Activated T-helper 1 cell treated with anti-CD3 and anti-CD28 coated beads, Interleukin-12 subunit alpha, Interleukin-12 subunit beta, Interleukin-2, Interleukin-4 antibody, amounts not matched to agents 30 ng/mL and 10 ng/mL and 1 ng/mL, durations not matched to agents 14 hours and 24 hours and 36 hours (primary cell): ENCODE measurements at regions not wholly inside any gene's neighbourhood (a gene's known extent, or its start where the extent isn't known, plus 50 kb on each side); places are given as distances from the start of the nearest gene placed in this dataset.
"Not testable (repeated sequence)": the region's sequence is repeated elsewhere in the genome, so short reads cannot be mapped to it uniquely, and the experiment has no call there.

Source experiments
- DNase-seq: peaks from one replicate; pipeline ENCODE4 v3.0.0; 2021; ENCODE audit warnings: low spot score
- H3K27ac Mint-ChIP-seq: one replicate; pipeline ENCODE4 v1.8.0; 2021; ENCODE audit warnings: mild to moderate bottlenecking, mixed read lengths
- H3K27me3 Mint-ChIP-seq: one replicate; pipeline ENCODE4 v1.8.0; 2022; ENCODE audit warnings: mild to moderate bottlenecking, moderate library complexity, mixed read lengths; ENCODE audit not compliant: insufficient read depth
- H3K36me3 Mint-ChIP-seq: one replicate; pipeline ENCODE4 v1.8.0; 2021; ENCODE audit warnings: low read depth, mixed read lengths
- H3K4me1 Mint-ChIP-seq: one replicate; pipeline ENCODE4 v1.8.0; 2021; ENCODE audit warnings: low read depth, mixed read lengths
- H3K4me3 Mint-ChIP-seq: one replicate; pipeline ENCODE4 v1.8.0; 2021; ENCODE audit warnings: mild to moderate bottlenecking, moderate library complexity, mixed read lengths
- H3K9me3 Mint-ChIP-seq: one replicate; pipeline ENCODE4 v1.8.0; 2021; ENCODE audit warnings: mixed read lengths
- intact Hi-C: fragments of 100-400 bp; cut with micrococcal nuclease; formaldehyde crosslinking; loops from one replicate; pipeline ENCODE4 v1.15.1; 2024

DNA sequence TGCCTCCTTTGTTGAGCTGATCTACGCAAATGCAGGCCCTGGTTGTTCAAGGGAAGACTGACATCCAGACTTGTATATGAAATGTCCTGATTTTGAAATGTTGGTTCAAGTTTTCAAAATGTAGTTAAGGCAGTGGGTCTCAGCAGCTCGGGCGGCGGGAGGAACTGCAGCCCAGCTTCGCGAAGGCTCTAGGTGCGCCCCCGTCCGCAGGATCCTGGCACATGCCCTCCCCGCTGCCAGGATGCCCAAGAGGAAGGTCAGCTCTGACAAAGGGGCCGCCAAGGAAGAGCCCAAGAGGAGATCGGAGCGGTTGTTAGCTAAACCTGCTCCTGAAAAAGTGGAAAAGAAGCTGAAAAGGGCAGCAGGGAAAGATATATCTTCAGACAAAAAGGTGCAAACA lies 1310.1 kb downstream of the ADGRL3 start:
- no peak overlapping the region for H3K27ac Mint-ChIP-seq
- H3K4me1 Mint-ChIP-seq = no peaks in the 10 kb centered on the region
- H3K9me3 Mint-ChIP-seq = peaks cover 14% of the 10 kb centered on the region
- intact Hi-C loops = no loop called here
- DNase-seq = no peak
- H3K36me3 Mint-ChIP-seq = no peaks in the 10 kb centered on the region
- H3K27me3 Mint-ChIP-seq = no peaks in the 10 kb centered on the region
- H3K4me3 Mint-ChIP-seq = no peak overlapping the region

DNA sequence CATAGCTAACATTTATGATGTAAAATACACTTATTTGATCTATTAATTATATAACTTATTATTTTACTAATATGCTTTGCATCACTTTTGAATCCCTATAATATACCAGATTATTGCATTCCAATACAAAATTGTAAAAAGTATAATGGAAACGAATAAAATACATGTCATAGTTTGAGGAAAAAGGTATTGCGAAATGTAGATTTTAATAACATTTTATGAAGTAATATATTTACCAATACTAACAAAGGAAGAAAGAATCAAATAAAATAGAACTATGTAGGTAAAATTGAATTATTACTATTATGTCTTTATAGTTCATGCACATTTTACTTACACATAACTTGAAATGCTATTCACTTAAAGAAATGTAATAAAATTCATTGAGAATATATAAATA lies 1300.2 kb downstream of the ADGRL3 start:
- DNase-seq = no peak
- no peak overlapping the region for H3K4me3 Mint-ChIP-seq
- H3K27ac Mint-ChIP-seq = no peak overlapping the region
- intact Hi-C loops = no loop called here
- no peaks in the 10 kb centered on the region for H3K4me1 Mint-ChIP-seq
- H3K36me3 Mint-ChIP-seq = no peaks in the 10 kb centered on the region
- H3K9me3 Mint-ChIP-seq = peaks cover 3% of the 10 kb centered on the region
- H3K27me3 Mint-ChIP-seq = no peaks in the 10 kb centered on the region

DNA sequence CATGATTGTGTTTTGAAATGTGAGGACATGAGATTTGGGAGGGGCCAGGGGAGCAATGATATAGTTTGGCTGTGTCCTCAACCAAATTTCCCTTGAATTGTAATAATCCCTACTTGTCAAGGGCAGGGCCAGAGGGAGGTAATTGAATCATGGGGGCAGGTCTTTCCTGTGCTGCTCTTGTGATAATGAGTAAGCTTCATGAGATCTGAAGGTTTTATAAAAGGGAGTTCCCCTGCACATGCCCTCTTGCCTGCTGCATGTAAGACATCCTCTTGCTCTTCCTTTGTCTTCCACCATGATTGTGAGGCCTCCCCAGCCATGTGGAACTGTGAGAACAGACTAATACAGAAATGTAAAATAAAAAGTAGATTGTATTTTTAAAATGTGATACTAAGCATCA lies 1294.9 kb downstream of the ADGRL3 start:
- H3K36me3 Mint-ChIP-seq = no peaks in the 10 kb centered on the region

DNA sequence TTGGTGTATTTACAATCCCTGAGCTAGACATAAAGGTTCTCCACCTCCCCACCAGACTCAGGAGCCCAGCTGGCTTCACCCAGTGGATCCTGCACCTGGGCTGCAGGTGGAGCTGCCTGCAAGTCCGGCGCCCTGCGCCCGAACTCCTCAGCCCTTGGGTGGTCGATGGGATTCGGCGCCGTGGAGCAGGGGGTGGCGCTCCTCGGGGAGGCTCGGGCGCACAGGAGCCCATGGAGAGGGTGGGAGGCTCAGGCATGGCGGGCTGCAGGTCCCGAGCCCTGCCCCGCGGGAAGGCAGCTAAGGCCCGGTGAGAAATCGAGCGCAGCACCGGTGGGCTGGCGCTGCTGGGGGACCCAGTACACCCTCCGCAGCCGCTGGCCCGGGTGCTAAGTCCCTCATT lies 1291.6 kb downstream of the ADGRL3 start:
- not testable (repeated sequence) for H3K36me3 Mint-ChIP-seq, H3K27me3 Mint-ChIP-seq, DNase-seq

More for the DNA sequence above, 1294.9 kb downstream of the ADGRL3 start:
- Mint-ChIP-seq H3K4me1 (no peaks in the 10 kb centered on the region), H3K27me3 (no peaks in the 10 kb centered on the region), H3K4me3 (no peak overlapping the region), H3K9me3 (peaks cover 11% of the 10 kb centered on the region), H3K27ac (no peak overlapping the region)
- intact Hi-C loops = no loop called here
- no peak for DNase-seq

DNA sequence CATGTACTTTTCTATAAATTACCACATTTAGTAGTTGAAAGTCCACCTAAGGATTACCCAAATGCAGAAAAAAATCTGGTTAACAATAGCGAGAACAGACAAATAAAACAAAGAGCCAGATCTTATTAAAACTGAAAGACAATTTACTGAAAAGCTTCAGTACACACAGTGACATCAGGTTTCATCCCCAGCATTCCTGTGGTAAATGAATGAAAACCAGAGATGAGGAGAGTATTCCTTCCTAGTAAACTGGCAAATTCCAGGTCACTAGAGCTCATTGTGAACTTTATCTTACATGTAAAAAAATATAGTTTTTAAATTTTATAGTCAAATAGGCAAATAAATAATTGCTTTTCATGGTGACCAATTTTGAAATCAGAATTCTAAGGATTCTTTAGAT lies 1290.5 kb downstream of the ADGRL3 start:
- no peaks in the 10 kb centered on the region for H3K4me1 Mint-ChIP-seq
- DNase-seq = no peak
- H3K4me3 Mint-ChIP-seq = no peak overlapping the region
- H3K36me3 Mint-ChIP-seq = no peaks in the 10 kb centered on the region
- H3K27me3 Mint-ChIP-seq = no peaks in the 10 kb centered on the region
- H3K27ac Mint-ChIP-seq = no peak overlapping the region
- peaks cover 19% of the 10 kb centered on the region for H3K9me3 Mint-ChIP-seq
- intact Hi-C loops = no loop called here

More for the DNA sequence above, 1291.6 kb downstream of the ADGRL3 start:
- H3K4me1 Mint-ChIP-seq, intact Hi-C loops, H3K4me3 Mint-ChIP-seq, H3K27ac Mint-ChIP-seq: not testable (repeated sequence)
- peaks cover 19% of the 10 kb centered on the region for H3K9me3 Mint-ChIP-seq

DNA sequence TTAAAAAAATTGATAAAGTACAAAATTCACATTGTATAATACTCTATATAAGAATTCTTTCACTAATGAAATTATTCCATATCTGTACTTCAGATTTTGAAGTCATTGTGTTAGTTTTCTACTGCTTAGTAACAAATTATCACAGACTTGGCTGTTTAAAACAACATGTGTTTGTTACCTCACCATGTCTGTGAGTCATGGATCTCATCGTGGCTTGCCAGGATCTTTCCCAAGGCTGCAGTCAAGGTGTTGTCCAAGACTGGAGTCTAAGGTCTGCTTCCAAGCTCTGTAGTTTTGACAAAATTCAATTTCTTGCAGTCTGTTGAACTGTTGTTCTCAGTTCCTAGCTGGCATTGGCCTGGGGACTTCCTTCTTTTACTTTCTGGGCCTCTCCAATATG lies 1286.9 kb downstream of the ADGRL3 start:
- Mint-ChIP-seq H3K4me3 (no peak overlapping the region), H3K27ac (no peak overlapping the region), H3K27me3 (no peaks in the 10 kb centered on the region), H3K9me3 (peaks cover 18% of the 10 kb centered on the region), H3K36me3 (no peaks in the 10 kb centered on the region), H3K4me1 (no peaks in the 10 kb centered on the region)
- intact Hi-C loops = no loop called here
- DNase-seq = no peak

DNA sequence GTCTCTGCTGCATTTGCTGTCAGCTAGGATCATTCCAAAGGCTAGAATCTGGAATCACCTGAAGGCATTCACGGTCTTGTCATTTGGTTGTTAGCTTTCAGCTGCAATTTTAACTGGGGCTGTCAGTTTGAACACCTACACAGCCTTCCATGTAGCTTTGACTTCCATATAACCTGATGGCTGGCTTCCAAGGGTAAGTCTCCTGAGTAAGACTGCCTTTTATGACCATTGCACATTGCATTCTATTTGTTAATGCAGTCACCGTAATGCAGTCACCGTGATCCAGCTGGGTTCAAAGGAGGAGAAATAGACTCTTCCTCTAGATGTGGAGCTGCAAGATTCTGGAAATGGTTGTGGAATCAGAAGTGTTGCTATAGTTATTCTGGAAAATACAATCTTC lies 1284.2 kb downstream of the ADGRL3 start:
- Mint-ChIP-seq H3K27me3 (no peaks in the 10 kb centered on the region), H3K36me3 (no peaks in the 10 kb centered on the region)

DNA sequence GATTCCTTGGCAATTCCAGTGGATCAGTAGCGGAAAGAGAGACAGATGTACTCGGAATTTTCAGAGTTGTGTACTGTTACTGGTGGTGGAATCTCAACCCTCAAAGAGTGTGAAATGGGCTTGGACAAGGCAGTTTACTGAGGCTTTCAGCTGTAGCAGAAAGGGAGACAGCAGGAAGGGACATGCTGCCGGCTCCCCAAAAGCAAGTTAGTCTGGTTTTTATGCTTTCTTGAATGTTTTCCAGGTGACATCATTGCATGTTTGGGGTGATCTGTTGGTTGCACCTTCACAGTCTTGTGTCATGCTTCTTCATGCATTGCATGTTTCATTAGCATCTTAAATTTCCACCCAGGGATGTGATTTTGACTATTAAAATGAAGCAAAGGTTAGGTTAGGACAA lies 1282.2 kb downstream of the ADGRL3 start:
- no peaks in the 10 kb centered on the region for H3K36me3 Mint-ChIP-seq
- intact Hi-C loops = no loop called here
- no peak overlapping the region for H3K27ac Mint-ChIP-seq
- no peaks in the 10 kb centered on the region for H3K4me1 Mint-ChIP-seq
- DNase-seq = no peak
- H3K27me3 Mint-ChIP-seq = no peaks in the 10 kb centered on the region
- H3K9me3 Mint-ChIP-seq = peaks cover 9% of the 10 kb centered on the region
- no peak overlapping the region for H3K4me3 Mint-ChIP-seq

More for the DNA sequence above, 1284.2 kb downstream of the ADGRL3 start:
- no peak overlapping the region for H3K27ac Mint-ChIP-seq
- H3K4me1 Mint-ChIP-seq = no peaks in the 10 kb centered on the region
- no peak overlapping the region for H3K4me3 Mint-ChIP-seq
- H3K9me3 Mint-ChIP-seq = peaks cover 12% of the 10 kb centered on the region
- intact Hi-C loops = no loop called here
- no peak for DNase-seq

DNA sequence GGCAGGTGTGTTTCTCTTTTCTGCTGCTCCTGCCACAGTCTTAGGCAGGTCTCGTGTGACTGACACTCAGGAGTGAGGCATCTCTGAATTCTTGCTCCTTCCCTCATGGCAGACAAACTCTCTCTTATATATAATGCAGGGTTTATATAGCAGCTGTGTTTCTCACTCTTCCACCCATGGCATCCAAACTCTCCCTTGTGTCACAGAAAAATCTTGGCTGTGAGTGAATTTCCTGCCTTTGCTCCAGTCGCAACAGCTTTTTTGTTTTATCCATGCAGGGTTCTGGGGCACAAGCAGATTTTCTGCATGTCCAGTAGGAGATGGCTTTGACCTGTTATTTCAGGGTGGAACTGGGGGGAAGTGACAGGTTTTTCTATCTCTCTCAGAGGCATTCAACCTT lies 1275.5 kb downstream of the ADGRL3 start:
- no peak for DNase-seq
- peaks cover 9% of the 10 kb centered on the region for H3K9me3 Mint-ChIP-seq
- H3K4me1 Mint-ChIP-seq = no peaks in the 10 kb centered on the region
- H3K36me3 Mint-ChIP-seq = no peaks in the 10 kb centered on the region
- H3K27me3 Mint-ChIP-seq = no peaks in the 10 kb centered on the region
- no peak overlapping the region for H3K27ac Mint-ChIP-seq
- no peak overlapping the region for H3K4me3 Mint-ChIP-seq
- intact Hi-C loops = no loop called here

DNA sequence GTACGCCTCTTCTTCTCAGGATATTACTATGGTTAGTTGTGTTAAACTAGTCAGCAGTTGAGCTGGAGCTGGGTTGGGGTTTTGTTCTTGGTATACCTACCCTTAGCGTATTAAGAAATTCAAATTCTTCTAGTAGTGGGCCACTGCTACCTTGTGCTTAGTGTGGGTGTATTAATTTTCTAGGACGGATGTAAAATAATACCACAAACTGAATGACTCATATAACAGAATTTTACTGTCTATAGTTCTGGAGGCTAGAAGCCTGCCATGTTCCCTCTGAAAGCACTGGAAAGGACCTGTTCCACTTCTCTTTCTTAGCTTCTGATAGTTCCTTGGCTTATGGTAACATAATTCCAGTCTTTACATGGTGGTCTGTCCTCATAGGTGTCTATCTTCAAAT lies 1274.7 kb downstream of the ADGRL3 start:
- H3K4me1 Mint-ChIP-seq = no peaks in the 10 kb centered on the region
- intact Hi-C loops = no loop called here

DNA sequence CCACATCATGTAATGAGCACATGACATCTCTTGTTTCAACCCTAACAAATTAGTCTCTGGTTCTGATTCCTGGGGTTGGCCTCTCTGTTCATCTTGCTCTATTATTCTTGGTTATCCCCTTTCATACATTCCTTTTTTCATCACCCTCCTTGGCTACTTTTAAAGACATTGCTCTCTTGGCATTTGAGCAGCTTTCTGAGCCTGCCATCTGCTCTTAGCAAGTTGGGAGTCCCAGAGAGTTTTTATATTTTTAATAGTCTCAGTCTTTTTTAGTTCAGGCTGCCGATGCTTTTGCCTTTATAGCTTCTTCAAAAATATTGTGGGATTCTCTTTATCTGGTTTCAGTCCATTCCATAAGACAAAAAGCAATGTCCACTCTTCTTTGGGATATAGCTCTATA lies 1270.9 kb downstream of the ADGRL3 start:
- no peaks in the 10 kb centered on the region for H3K36me3 Mint-ChIP-seq
- H3K27me3 Mint-ChIP-seq = no peaks in the 10 kb centered on the region
- intact Hi-C loops = no loop called here
- H3K9me3 Mint-ChIP-seq = peaks cover 9% of the 10 kb centered on the region
- DNase-seq = no peak
- H3K4me3 Mint-ChIP-seq = no peak overlapping the region
- H3K4me1 Mint-ChIP-seq = no peaks in the 10 kb centered on the region
- H3K27ac Mint-ChIP-seq = no peak overlapping the region

More for the DNA sequence above, 1274.7 kb downstream of the ADGRL3 start:
- Mint-ChIP-seq H3K9me3 (peaks cover 5% of the 10 kb centered on the region), H3K4me3 (no peak overlapping the region), H3K27me3 (no peaks in the 10 kb centered on the region), H3K36me3 (no peaks in the 10 kb centered on the region), H3K27ac (no peak overlapping the region)
- DNase-seq = no peak

DNA sequence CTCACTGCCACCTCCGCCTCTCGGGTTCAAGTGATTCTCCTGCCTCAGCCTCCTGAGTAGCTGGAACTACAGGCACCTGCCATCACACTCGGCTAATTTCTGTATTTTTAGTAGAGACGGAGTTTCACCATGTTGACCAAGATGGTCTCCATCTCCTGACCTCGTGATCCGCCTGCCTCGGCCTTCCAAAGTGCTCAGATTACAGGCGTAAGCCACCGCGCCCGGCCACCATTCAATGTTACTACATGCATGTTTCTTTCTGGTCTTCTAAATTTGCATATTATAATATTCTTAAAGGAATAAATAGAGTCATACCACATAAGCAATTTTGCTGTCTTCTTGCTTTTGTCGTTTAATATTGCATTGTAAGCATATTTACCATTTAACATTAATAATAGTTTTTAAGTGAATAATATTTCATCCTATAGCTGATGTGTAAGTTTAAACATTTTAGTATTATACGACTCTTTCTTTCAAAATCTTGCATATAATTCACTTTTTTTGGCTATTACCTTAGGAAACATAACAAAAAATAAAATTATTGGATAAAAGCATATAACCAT lies 1270.4 kb downstream of the ADGRL3 start:
- H3K27ac Mint-ChIP-seq = no peak overlapping the region
- H3K9me3 Mint-ChIP-seq = peaks cover 9% of the 10 kb centered on the region
- DNase-seq = no peak
- no peaks in the 10 kb centered on the region for H3K36me3 Mint-ChIP-seq
- H3K4me3 Mint-ChIP-seq = no peak overlapping the region
- H3K4me1 Mint-ChIP-seq = no peaks in the 10 kb centered on the region
- intact Hi-C loops = no loop called here
- no peaks in the 10 kb centered on the region for H3K27me3 Mint-ChIP-seq

DNA sequence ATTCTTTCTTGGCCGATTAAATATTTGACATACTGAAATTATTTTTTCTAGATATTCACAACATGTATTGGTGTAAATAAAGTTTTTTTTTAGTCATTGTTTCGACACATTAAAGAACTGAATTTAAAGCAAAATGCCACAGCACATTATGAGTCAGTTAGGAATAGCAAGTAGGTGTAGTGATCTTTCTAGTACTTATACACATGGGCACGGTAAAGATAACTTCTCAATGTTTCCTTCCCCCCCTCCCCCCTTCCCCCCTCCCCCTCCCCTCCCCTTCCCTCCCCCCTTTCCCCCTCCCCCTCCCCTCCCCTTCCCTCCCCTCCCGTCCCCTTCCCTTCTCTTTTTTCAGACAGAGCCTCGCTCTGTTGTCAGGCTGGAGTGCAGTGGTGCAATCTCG lies 1269.9 kb downstream of the ADGRL3 start:
- Mint-ChIP-seq H3K4me1 (no peaks in the 10 kb centered on the region), H3K9me3 (peaks cover 9% of the 10 kb centered on the region), H3K36me3 (no peaks in the 10 kb centered on the region), H3K27ac (no peak overlapping the region), H3K4me3 (no peak overlapping the region), H3K27me3 (no peaks in the 10 kb centered on the region)
- intact Hi-C loops = no loop called here
- no peak for DNase-seq

DNA sequence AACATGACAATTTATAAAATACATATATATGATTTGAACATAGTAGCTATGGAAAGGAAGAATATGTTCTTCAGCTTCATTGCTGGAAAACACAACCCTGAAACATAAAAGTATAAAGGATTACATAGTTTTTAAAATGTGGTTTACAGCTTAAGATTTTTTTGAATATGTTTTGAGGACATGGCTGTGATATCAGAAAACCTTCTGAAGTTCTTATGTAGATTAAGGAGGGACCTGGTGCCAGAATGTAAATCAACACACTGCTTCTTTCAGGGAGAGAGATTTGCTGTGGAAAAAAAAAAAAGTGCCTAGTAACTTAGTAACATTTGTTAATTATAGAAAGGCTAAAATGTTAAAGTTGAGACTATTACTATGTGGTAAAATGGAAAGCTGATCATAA lies 1261.8 kb downstream of the ADGRL3 start:
- intact Hi-C loops = no loop called here

More for the DNA sequence above, 1261.8 kb downstream of the ADGRL3 start:
- Mint-ChIP-seq H3K36me3 (no peaks in the 10 kb centered on the region), H3K27me3 (no peaks in the 10 kb centered on the region), H3K4me1 (no peaks in the 10 kb centered on the region), H3K27ac (no peak overlapping the region), H3K4me3 (no peak overlapping the region), H3K9me3 (peaks cover 6% of the 10 kb centered on the region)
- no peak for DNase-seq
